CD14-positive monocyte (primary cell): ENCODE measurements at regions not wholly inside any gene's neighbourhood (a gene's known extent, or its start where the extent isn't known, plus 50 kb on each side); places are given as distances from the start of the nearest gene placed in this dataset.

Experiments used
- DNase-seq, 3 donors: peaks; one replicate each; pipeline ENCODE4 v3.0.0-alpha.2; 2011 to 2022
- H2AFZ ChIP-seq: 2 replicates; pipeline ENCODE4 v1.6.0; 2012; ENCODE audit warnings: mild to moderate bottlenecking, low read depth, low read length, inconsistent platforms; ENCODE audit not compliant: insufficient read depth, poor library complexity, severe bottlenecking
- H3K27ac ChIP-seq, 2 donors: 1 replicate in 1 of 2; 2 replicates in 1 of 2; pipeline ENCODE4 v1.5.1; 2012 to 2013; ENCODE audit warnings: low read length in 2 of 2, control low read depth in 1 of 2, inconsistent platforms in 1 of 2, low read depth in 1 of 2, mild to moderate bottlenecking in 1 of 2
- H3K27me3 ChIP-seq, 2 donors: one replicate each; pipeline versions ENCODE4 v1.6.0 to v1.6.1; 2011 to 2013; ENCODE audit warnings: low read length in 2 of 2; ENCODE audit not compliant: control insufficient read depth in 2 of 2, insufficient read depth in 2 of 2
- H3K36me3 ChIP-seq, 2 donors: replicated peaks in 1 of 2; 1 replicate in 1 of 2; 2 replicates in 1 of 2; pipeline versions ENCODE4 v1.5.1 to v1.6.1; 2012 to 2013; ENCODE audit warnings: low read length in 2 of 2, control low read depth in 1 of 2, inconsistent platforms in 1 of 2, mild to moderate bottlenecking in 1 of 2; ENCODE audit not compliant: insufficient read depth in 2 of 2, control insufficient read depth in 1 of 2
- H3K4me1 ChIP-seq, 2 donors: 1 replicate in 1 of 2; 2 replicates in 1 of 2; pipeline versions ENCODE4 v1.5.1 to v1.6.1; 2012 to 2013; ENCODE audit warnings: low read length in 2 of 2, control low read depth in 1 of 2, inconsistent platforms in 1 of 2, mild to moderate bottlenecking in 1 of 2, moderate library complexity in 1 of 2; ENCODE audit not compliant: insufficient read depth in 2 of 2, control insufficient read depth in 1 of 2
- H3K4me2 ChIP-seq: replicated peaks from 2 replicates; pipeline ENCODE3; 2012; ENCODE audit warnings: low read length, moderate library complexity, mild to moderate bottlenecking; ENCODE audit not compliant: poor library complexity, severe bottlenecking; ENCODE audit errors: extremely low read depth
- H3K4me3 ChIP-seq, 3 experiments: fragments of 200-600 bp in 1 of 3; sonication (generic) in 1 of 3; replicated peaks in 1 of 3; 1 replicate in 2 of 3; 2 replicates in 1 of 3; pipeline ENCODE4 v1.5.1; 2011 to 2013; ENCODE audit warnings: low read length in 3 of 3, mild to moderate bottlenecking in 3 of 3, control low read depth in 2 of 3, low read depth in 2 of 3, inconsistent platforms in 1 of 3, moderate library complexity in 1 of 3
- H3K79me2 ChIP-seq: 2 replicates; pipeline ENCODE4 v1.6.0; 2012; ENCODE audit warnings: mild to moderate bottlenecking, control low read depth, inconsistent platforms, low read length, moderate library complexity; ENCODE audit not compliant: insufficient read depth
- H3K9ac ChIP-seq: 2 replicates; pipeline ENCODE4 v1.6.0; 2017; ENCODE audit warnings: low read length, mild to moderate bottlenecking; ENCODE audit not compliant: insufficient read depth, poor library complexity, severe bottlenecking
- H3K9me3 ChIP-seq, 2 donors: replicated peaks in 1 of 2; 1 replicate in 1 of 2; 2 replicates in 1 of 2; pipeline versions ENCODE4 v1.5.1 to v1.6.1; 2012 to 2013; ENCODE audit warnings: low read length in 2 of 2, control low read depth in 1 of 2; ENCODE audit not compliant: control insufficient read depth in 1 of 2, insufficient read depth in 1 of 2
- H4K20me1 ChIP-seq: 2 replicates; pipeline ENCODE4 v1.6.0; 2012; ENCODE audit warnings: mild to moderate bottlenecking, low read length, control low read depth, moderate library complexity; ENCODE audit not compliant: insufficient read depth
- H3K27ac Mint-ChIP-seq, 7 donors: one replicate each; pipeline ENCODE4 v1.8.0; 2020; ENCODE audit warnings: mild to moderate bottlenecking in 7 of 7, mixed read lengths in 7 of 7, moderate library complexity in 6 of 7, inconsistent platforms in 2 of 7
- H3K27me3 Mint-ChIP-seq, 3 donors: one replicate each; pipeline ENCODE4 v1.8.0; 2021 to 2022; ENCODE audit warnings: low read depth in 3 of 3, mild to moderate bottlenecking in 3 of 3, mixed read lengths in 3 of 3, moderate library complexity in 3 of 3, inconsistent platforms in 1 of 3
- H3K36me3 Mint-ChIP-seq, 2 donors: one replicate each; pipeline ENCODE4 v1.8.0; 2020; ENCODE audit warnings: mixed read lengths in 2 of 2, inconsistent platforms in 1 of 2, mild to moderate bottlenecking in 1 of 2
- H3K4me1 Mint-ChIP-seq: one replicate; pipeline ENCODE4 v1.8.0; 2020; ENCODE audit warnings: mild to moderate bottlenecking, mixed read lengths
- H3K4me3 Mint-ChIP-seq, 2 donors: one replicate each; pipeline ENCODE4 v1.8.0; 2020; ENCODE audit warnings: mild to moderate bottlenecking in 2 of 2, mixed read lengths in 2 of 2, moderate library complexity in 1 of 2
- H3K9me3 Mint-ChIP-seq, 7 donors: one replicate each; pipeline ENCODE4 v1.8.0; 2020 to 2022; ENCODE audit warnings: mixed read lengths in 7 of 7, mild to moderate bottlenecking in 6 of 7, moderate library complexity in 6 of 7, inconsistent platforms in 2 of 7
- CTCF ChIP-seq: fragments of 200-600 bp; IDR thresholded peaks from one replicate; pipeline ENCODE4 v1.8.0; 2022; ENCODE audit warnings: antibody characterized with exemption, mild to moderate bottlenecking
- WGBS: methylation state at CpG from one replicate; pipeline ENCODE4 v1.1.5; 2013; ENCODE audit warnings: missing lambda C conversion rate; ENCODE audit not compliant: insufficient coverage; 5-methylcytosine and 5-hydroxymethylcytosine counted together
- intact Hi-C, 2 donors: fragments of 100-400 bp; cut with micrococcal nuclease; formaldehyde crosslinking; loops; one replicate each; pipeline versions ENCODE4 v1.15.0 to v1.15.1; 2023

- Histone ChIP-seq H3K27ac (no peak overlapping the region), H3K27me3 (no peaks in the 10 kb centered on the region), H3K4me3 (no peak overlapping the region), H3K4me2 (no peak overlapping the region), H3K9ac (no peak overlapping the region), H3K9me3 (no peaks in the 10 kb centered on the region), H4K20me1 (no peaks in the 10 kb centered on the region), H2AFZ (no peak overlapping the region), H3K79me2 (no peaks in the 10 kb centered on the region), H3K36me3 (no peaks in the 10 kb centered on the region), H3K4me1 (no peaks in the 10 kb centered on the region)
- H3K4me3 Mint-ChIP-seq: no peak overlapping the region
- 67% methylated on average over 1 of the region's 6 CpGs for WGBS
- TF ChIP-seq CTCF: no peak
- intact Hi-C loops: no loop called here
- H3K27me3 Mint-ChIP-seq: no peaks in the 10 kb centered on the region
- H3K27ac Mint-ChIP-seq: no peak overlapping the region
- no peaks in the 10 kb centered on the region for H3K9me3 Mint-ChIP-seq
- no peaks in the 10 kb centered on the region for H3K36me3 Mint-ChIP-seq
- DNase-seq: no peak
- peaks cover 2% of the 10 kb centered on the region for H3K4me1 Mint-ChIP-seq
Measured at GRCh38 chr3:181622365-181622764, 89.4 kb upstream of the SOX2 start.

- TF ChIP-seq CTCF: no peak
- Histone ChIP-seq H3K4me2 (no peak overlapping the region), H4K20me1 (no peaks in the 10 kb centered on the region), H3K36me3 (no peaks in the 10 kb centered on the region), H3K27me3 (no peaks in the 10 kb centered on the region), H3K4me3 (no peak overlapping the region), H2AFZ (no peak overlapping the region), H3K4me1 (no peaks in the 10 kb centered on the region), H3K27ac (no peak overlapping the region), H3K9me3 (no peaks in the 10 kb centered on the region), H3K9ac (no peak overlapping the region), H3K79me2 (no peaks in the 10 kb centered on the region)
- peaks cover 0 to 2% (median 0%) of the 10 kb centered on the region in 7 donors for H3K9me3 Mint-ChIP-seq
- no CpG with 5 or more reads among the region's 1 CpG for WGBS
- DNase-seq: no peak
- H3K4me3 Mint-ChIP-seq: no peak overlapping the region
- H3K36me3 Mint-ChIP-seq: no peaks in the 10 kb centered on the region
- H3K4me1 Mint-ChIP-seq: peaks cover 2% of the 10 kb centered on the region
- H3K27me3 Mint-ChIP-seq: peaks cover 0 to 2% (median 0%) of the 10 kb centered on the region in 3 donors
- intact Hi-C loops: no loop called here
- H3K27ac Mint-ChIP-seq: no peak overlapping the region
Measured at GRCh38 chr3:181619897-181620296, 91.8 kb upstream of the SOX2 start.
